CD4-positive, alpha-beta T cell (primary cell): ENCODE measurements at regions not wholly inside any gene's neighbourhood (a gene's known extent, or its start where the extent isn't known, plus 50 kb on each side); places are given as distances from the start of the nearest gene placed in this dataset.

Experiments
- ATAC-seq: fragments of 200-7000 bp; cut with Tn5 transposase; one replicate; pipeline ENCODE4 v1.10.0; 2022; ENCODE audit warnings: mild to moderate bottlenecking; ENCODE audit not compliant: poor library complexity
- CTCF ChIA-PET: fragments of 350-600 bp; sonication (Branson Sonifier 250); formaldehyde crosslinking; loops from one replicate; lab custom pipeline; 2021; ENCODE audit warnings: antibody characterized with exemption, inconsistent platforms; lab: Charles Lee
- POLR2A ChIA-PET: fragments of 350-600 bp; sonication (Branson Sonifier 250); formaldehyde crosslinking; loops from one replicate; lab custom pipeline; 2021; ENCODE audit warnings: antibody characterized with exemption, inconsistent platforms; lab: Charles Lee
- DNase-seq, 14 experiments: peaks; one replicate each; pipeline ENCODE4 v3.0.0-alpha.2; 2013 to 2020; ENCODE audit warnings: mixed read lengths in 2 of 14
- H3K27ac ChIP-seq, 2 donors: one replicate each; pipeline versions ENCODE4 v1.5.1 to v1.7.0; 2013; ENCODE audit warnings: low read length in 2 of 2, low read depth in 1 of 2, mild to moderate bottlenecking in 1 of 2
- H3K27me3 ChIP-seq, 2 experiments: 1 replicate in 1 of 2; 2 replicates in 1 of 2; pipeline versions ENCODE4 v1.6.1 to v1.7.0; 2013; ENCODE audit warnings: low read length in 2 of 2, control low read depth in 1 of 2, mild to moderate bottlenecking in 1 of 2, moderate library complexity in 1 of 2; ENCODE audit not compliant: insufficient read depth in 2 of 2, control insufficient read depth in 1 of 2
- H3K36me3 ChIP-seq: one replicate; pipeline ENCODE4 v1.6.1; 2013; ENCODE audit warnings: low read length, control low read depth; ENCODE audit not compliant: insufficient read depth
- H3K4me1 ChIP-seq: one replicate; pipeline ENCODE4 v1.6.1; 2013; ENCODE audit warnings: low read length, control low read depth; ENCODE audit not compliant: insufficient read depth
- H3K4me3 ChIP-seq: one replicate; pipeline ENCODE4 v1.5.1; 2013; ENCODE audit warnings: mild to moderate bottlenecking, low read length, moderate library complexity
- H3K9me3 ChIP-seq, 2 experiments: 1 replicate in 1 of 2; 2 replicates in 1 of 2; pipeline versions ENCODE4 v1.6.1 to v1.7.0; 2013; ENCODE audit warnings: low read length in 2 of 2, mild to moderate bottlenecking in 2 of 2, control low read depth in 1 of 2, moderate library complexity in 1 of 2; ENCODE audit not compliant: control insufficient read depth in 1 of 2, insufficient read depth in 1 of 2
- H3K27ac Mint-ChIP-seq: one replicate; pipeline ENCODE4 v1.8.0; 2020; ENCODE audit warnings: mixed read lengths
- H3K27me3 Mint-ChIP-seq: one replicate; pipeline ENCODE4 v1.8.0; 2021; ENCODE audit warnings: mixed read lengths
- H3K36me3 Mint-ChIP-seq: one replicate; pipeline ENCODE4 v1.8.0; 2021; ENCODE audit warnings: low read depth, mixed read lengths
- H3K4me1 Mint-ChIP-seq: one replicate; pipeline ENCODE4 v1.8.0; 2021; ENCODE audit warnings: low read depth, mixed read lengths
- H3K4me3 Mint-ChIP-seq: one replicate; pipeline ENCODE4 v1.8.0; 2020; ENCODE audit warnings: mild to moderate bottlenecking, mixed read lengths
- H3K9me3 Mint-ChIP-seq: one replicate; pipeline ENCODE4 v1.8.0; 2020; ENCODE audit warnings: mixed read lengths
- CTCF ChIP-seq: fragments of 200-600 bp; IDR thresholded peaks from one replicate; pipeline ENCODE4 v1.8.0; 2022; ENCODE audit warnings: antibody characterized with exemption, mild to moderate bottlenecking
- intact Hi-C, 2 experiments: fragments of 100-400 bp; cut with DNase I in 1 of 2; cut with micrococcal nuclease in 1 of 2; formaldehyde crosslinking; loops; one replicate each; pipeline versions ENCODE4 v1.15.1 to v1.9.0; 2023 to 2025; cut with DNase I, micrococcal nuclease

GRCh38 chr1:191696354-191696753 is 461.9 kb upstream of the RGS18 start:
- Histone ChIP-seq H3K27me3 (no peaks in the 10 kb centered on the region), H3K4me3 (no peak overlapping the region), H3K27ac (no peak overlapping the region), H3K9me3 (peaks cover 5 to 8% of the 10 kb centered on the region in 2 experiments), H3K4me1 (no peaks in the 10 kb centered on the region), H3K36me3 (no peaks in the 10 kb centered on the region)
- CTCF ChIA-PET, result no interaction called here
- ATAC-seq, result no peak
- Mint-ChIP-seq H3K9me3 (peaks cover 6% of the 10 kb centered on the region), H3K36me3 (no peaks in the 10 kb centered on the region), H3K27ac (no peak overlapping the region), H3K4me1 (no peaks in the 10 kb centered on the region), H3K27me3 (no peaks in the 10 kb centered on the region), H3K4me3 (no peak overlapping the region)
- POLR2A ChIA-PET, result no interaction called here
- intact Hi-C loops, result no loop called here
- no peak for DNase-seq
- no peak for TF ChIP-seq CTCF

GRCh38 chr1:191697556-191697955 is 460.7 kb upstream of the RGS18 start:
- ATAC-seq, result no peak

GRCh38 chr1:191698246-191698645 is 460.0 kb upstream of the RGS18 start:
- no peak for TF ChIP-seq CTCF
- no peak for ATAC-seq
- no peaks in the 10 kb centered on the region for H3K27me3 Mint-ChIP-seq
- no peaks in the 10 kb centered on the region for H3K4me1 Mint-ChIP-seq
- ChIA-PET CTCF (no interaction called here), POLR2A (no interaction called here)
- no peaks in the 10 kb centered on the region for H3K27me3 ChIP-seq
- H3K9me3 ChIP-seq, result peaks cover 5 to 8% of the 10 kb centered on the region in 2 experiments
- H3K27ac ChIP-seq, result no peak overlapping the region
- H3K4me3 Mint-ChIP-seq, result no peak overlapping the region
- H3K4me1 ChIP-seq, result no peaks in the 10 kb centered on the region
- intact Hi-C loops, result no loop called here
- H3K9me3 Mint-ChIP-seq, result peaks cover 6% of the 10 kb centered on the region
- no peak overlapping the region for H3K4me3 ChIP-seq
- DNase-seq, result no peak
- H3K36me3 ChIP-seq, result no peaks in the 10 kb centered on the region
- H3K27ac Mint-ChIP-seq, result no peak overlapping the region
- no peaks in the 10 kb centered on the region for H3K36me3 Mint-ChIP-seq

More at GRCh38 chr1:191697556-191697955, 460.7 kb upstream of the RGS18 start:
- POLR2A ChIA-PET, result no interaction called here
- no peak overlapping the region for H3K4me3 ChIP-seq
- no peaks in the 10 kb centered on the region for H3K4me1 ChIP-seq
- CTCF ChIA-PET, result no interaction called here
- H3K27me3 Mint-ChIP-seq, result no peaks in the 10 kb centered on the region
- intact Hi-C loops, result no loop called here
- no peaks in the 10 kb centered on the region for H3K4me1 Mint-ChIP-seq
- peaks cover 6% of the 10 kb centered on the region for H3K9me3 Mint-ChIP-seq
- no peaks in the 10 kb centered on the region for H3K36me3 ChIP-seq
- H3K36me3 Mint-ChIP-seq, result no peaks in the 10 kb centered on the region
- H3K27ac Mint-ChIP-seq, result no peak overlapping the region
- no peaks in the 10 kb centered on the region for H3K27me3 ChIP-seq
- DNase-seq, result no peak
- no peak overlapping the region for H3K27ac ChIP-seq
- H3K9me3 ChIP-seq, result peaks cover 5 to 8% of the 10 kb centered on the region in 2 experiments
- no peak for TF ChIP-seq CTCF
- no peak overlapping the region for H3K4me3 Mint-ChIP-seq
